Heart left ventricle (tissue), 16 donors: ENCODE measurements at regions not wholly inside any gene's neighbourhood (a gene's known extent, or its start where the extent isn't known, plus 50 kb on each side); places are given as distances from the start of the nearest gene placed in this dataset.

Experiments
- ATAC-seq, 4 donors: fragments of 200-7000 bp; cut with Tn5 transposase; one replicate each; pipeline ENCODE4 v1.9.1; 2020 to 2022; ENCODE audit warnings: moderate library complexity in 4 of 4, mild to moderate bottlenecking in 3 of 4, moderate number of reproducible peaks in 1 of 4
- DNase-seq, 5 donors: peaks; one replicate each; pipeline ENCODE4 v3.0.0-alpha.2; 2020
- H3K27ac ChIP-seq, 12 donors: fragments of 200-600 bp; sonication (generic) in 4 of 12; one replicate each; pipeline versions ENCODE4 v1.5.0 to v1.8.0; 2016 to 2022; ENCODE audit warnings: mild to moderate bottlenecking in 2 of 12
- H3K27me3 ChIP-seq, 9 donors: fragments of 200-600 bp; sonication (generic) in 2 of 9; one replicate each; pipeline versions ENCODE4 v1.5.1 to v1.8.0; 2016 to 2022; ENCODE audit warnings: mild to moderate bottlenecking in 3 of 9
- H3K36me3 ChIP-seq, 9 donors: fragments of 200-600 bp; sonication (generic) in 2 of 9; one replicate each; pipeline versions ENCODE4 v1.5.0 to v1.8.0; 2018 to 2022; ENCODE audit warnings: mild to moderate bottlenecking in 2 of 9
- H3K4me1 ChIP-seq, 12 donors: fragments of 200-600 bp; sonication (generic) in 4 of 12; one replicate each; pipeline versions ENCODE4 v1.5.0 to v1.8.0; 2016 to 2022; ENCODE audit warnings: mild to moderate bottlenecking in 3 of 12
- H3K4me3 ChIP-seq, 12 donors: fragments of 200-600 bp; sonication (generic) in 4 of 12; one replicate each; pipeline versions ENCODE4 v1.5.0 to v1.8.0; 2017 to 2022; ENCODE audit warnings: mild to moderate bottlenecking in 9 of 12, moderate library complexity in 4 of 12
- H3K9me3 ChIP-seq, 12 donors: fragments of 200-600 bp; sonication (generic) in 4 of 12; one replicate each; pipeline versions ENCODE4 v1.5.0 to v1.8.0; 2016 to 2022; ENCODE audit warnings: mild to moderate bottlenecking in 1 of 12
- CTCF ChIP-seq, 12 donors: fragments of 200-600 bp; sonication (generic) in 4 of 12; IDR thresholded peaks; one replicate each; pipeline versions ENCODE4 v1.5.0 to v1.8.0; 2018 to 2022; ENCODE audit warnings: antibody characterized with exemption in 12 of 12, mild to moderate bottlenecking in 5 of 12
- POLR2A ChIP-seq, 2 donors: fragments of 450-650 bp; IDR thresholded peaks; one replicate each; pipeline ENCODE4 v1.6.1; 2017; ENCODE audit warnings: antibody characterized with exemption in 2 of 2, mild to moderate bottlenecking in 2 of 2, moderate library complexity in 2 of 2
- WGBS, 4 donors: extraction: QIAGEN DNeasy Blood & Tissue Kit in 2 of 4; methylation state at CpG; one replicate each; pipeline versions ENCODE4 v1.1.5 to v1.1.7; 2013 to 2018; 5-methylcytosine and 5-hydroxymethylcytosine counted together
- intact Hi-C, 10 donors: fragments of 100-400 bp; cut with DNase I; formaldehyde crosslinking; loops; one replicate each; pipeline versions ENCODE4 v1.11.1 to v1.14.2; 2022
- donor health status: ischemic (EF 13 %, LVEDD 7.1; RV severe dilation, severe dysfunction).
- donor health status: healthy with polysubstance abuse.
- donor health status: DM: no; HTN: yes; CAD: no.
- donor health status: DM: no; HTN: no; CAD: no.
- donor health status: ischemic (EF 25% LVEDD 6.9; RV normal size, moderate dysfunction).
- donor health status: ischemic (EF 25% LVEDD 5.7; RV mildly dilated, moderate dysfunction).
- donor health status: healthy.
- donor health status: DM: yes; HTN: yes; CAD: no.
- donor health status: ischemic (EF 35%, LVEDD 5.7; RV mildly dilated, moderate dysfunction).
- donor health status: nonischemic (EF 11% LVEDD 7.7; RV severe dilation, severe dysfunction).
- donor health status: DM: yes; HTN: yes; CAD: no.
- donor health status: PGD.
- donor health status: ischemic (EF 29% LVEDD 5.4; RV normal size, mild dysfunction).
- donor health status: nonischemic (EF 23%, LVEDD 6.1; RV moderate dilation, normal function).

- no peak for DNase-seq
- 94 to 100% (median 98%) methylated on average over 2 of the region's 2 CpGs for WGBS, 4 donors
- Histone ChIP-seq H3K4me1 (peaks cover 0 to 6% (median 0%) of the 10 kb centered on the region in 12 donors), H3K27ac (no peak overlapping the region), H3K36me3 (no peaks in the 10 kb centered on the region), H3K9me3 (no peaks in the 10 kb centered on the region), H3K27me3 (peaks cover 0 to 2% (median 0%) of the 10 kb centered on the region in 9 donors), H3K4me3 (no peak overlapping the region)
- no peak for ATAC-seq
- intact Hi-C loops: no loop called here
- TF ChIP-seq POLR2A (IDR thresholded peaks at IDR 0.05) (no peak), CTCF (IDR thresholded peaks at IDR 0.05) (no peak)
Observed at GRCh38 chr5:116724971-116725370, 150.3 kb upstream of the SEMA6A start.

GRCh38 chr5:116722651-116723050, 148.0 kb upstream of the SEMA6A start:
- peaks cover 0 to 4% (median 0%) of the 10 kb centered on the region in 12 donors for H3K4me1 ChIP-seq
- intact Hi-C loops: no loop called here
- no peak for ATAC-seq
- DNase-seq: no peak
- no peaks in the 10 kb centered on the region for H3K36me3 ChIP-seq
- no peak for TF ChIP-seq POLR2A (IDR thresholded peaks at IDR 0.05)
- TF ChIP-seq CTCF (IDR thresholded peaks at IDR 0.05): no peak
- no peaks in the 10 kb centered on the region for H3K9me3 ChIP-seq
- 87 to 91% (median 90%) methylated on average over 5 of the region's 5 CpGs for WGBS, 4 donors
- no peak overlapping the region for H3K4me3 ChIP-seq
- peaks cover 0 to 2% (median 0%) of the 10 kb centered on the region in 9 donors for H3K27me3 ChIP-seq
- H3K27ac ChIP-seq: no peak overlapping the region

- H3K36me3 ChIP-seq: no peaks in the 10 kb centered on the region
- ATAC-seq (no peak), DNase-seq (no peak)
- H3K4me3 ChIP-seq: no peak overlapping the region
- no peak for TF ChIP-seq POLR2A (IDR thresholded peaks at IDR 0.05)
- no peak for TF ChIP-seq CTCF (IDR thresholded peaks at IDR 0.05)
- WGBS, 4 donors: 49 to 62% (median 50%) methylated on average over 2 of the region's 2 CpGs
- no peaks in the 10 kb centered on the region for H3K9me3 ChIP-seq
- no peaks in the 10 kb centered on the region for H3K27me3 ChIP-seq
- intact Hi-C loops: no loop called here
- H3K27ac ChIP-seq: no peak overlapping the region
- H3K4me1 ChIP-seq: no peaks in the 10 kb centered on the region
Observed at GRCh38 chr5:116719106-116719505, 144.5 kb upstream of the SEMA6A start.

- ATAC-seq: no peak
- DNase-seq: no peak
- no peak for TF ChIP-seq CTCF (IDR thresholded peaks at IDR 0.05)
- intact Hi-C loops: no loop called here
- Histone ChIP-seq H3K27ac (no peak overlapping the region), H3K9me3 (no peaks in the 10 kb centered on the region), H3K4me3 (no peak overlapping the region), H3K36me3 (no peaks in the 10 kb centered on the region), H3K4me1 (no peaks in the 10 kb centered on the region), H3K27me3 (no peaks in the 10 kb centered on the region)
Observed at GRCh38 chr5:116718317-116718716, 143.7 kb upstream of the SEMA6A start.
